DMS53 treated with DMSO at 0.1 percent for 48 hours (cell line): ENCODE measurements at regions not wholly inside any gene's neighbourhood (a gene's known extent, or its start where the extent isn't known, plus 50 kb on each side); places are given as distances from the start of the nearest gene placed in this dataset.

Experiments used
- DNase-seq: peaks from one replicate; lab custom pipeline; 2025; ENCODE audit not compliant: unreplicated experiment; lab: John Stamatoyannopoulos, UW

DNA sequence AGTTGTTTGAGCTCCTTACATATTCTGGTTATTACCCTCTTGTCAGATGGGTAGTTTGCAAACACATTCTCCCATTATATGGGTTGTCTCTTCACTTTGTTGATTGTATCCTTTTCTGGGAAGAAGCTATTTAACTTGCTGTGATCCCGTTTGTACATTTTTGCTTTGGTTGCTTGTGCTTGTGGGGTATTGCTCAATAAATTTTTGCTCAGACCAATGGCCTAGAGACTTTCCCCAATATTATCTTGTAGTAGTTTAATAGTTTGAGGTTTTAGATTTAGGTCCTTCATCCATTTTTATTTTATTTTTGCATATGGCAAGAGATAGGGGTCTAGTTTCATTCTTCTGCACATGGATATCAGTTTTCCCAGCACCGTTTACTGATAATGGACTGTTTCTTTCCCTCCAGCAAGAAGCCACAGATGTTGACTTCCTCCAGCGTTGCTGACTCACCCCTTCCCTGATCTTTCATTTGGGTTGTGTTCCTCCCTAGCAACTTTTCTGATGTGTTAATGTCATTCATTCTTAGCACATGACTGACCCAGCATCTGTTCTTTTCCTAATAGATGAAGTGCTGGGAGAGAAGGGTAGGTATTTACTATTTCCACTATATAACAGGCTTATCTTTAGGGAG, 166.7 kb upstream of the SGO1 start:
- no peak for DNase-seq

GRCh38 chr3:20350449-20350848, 164.4 kb upstream of the SGO1 start:
- DNase-seq, result no peak

GRCh38 chr3:20346916-20347315, 160.9 kb upstream of the SGO1 start:
- no peak for DNase-seq

DNA sequence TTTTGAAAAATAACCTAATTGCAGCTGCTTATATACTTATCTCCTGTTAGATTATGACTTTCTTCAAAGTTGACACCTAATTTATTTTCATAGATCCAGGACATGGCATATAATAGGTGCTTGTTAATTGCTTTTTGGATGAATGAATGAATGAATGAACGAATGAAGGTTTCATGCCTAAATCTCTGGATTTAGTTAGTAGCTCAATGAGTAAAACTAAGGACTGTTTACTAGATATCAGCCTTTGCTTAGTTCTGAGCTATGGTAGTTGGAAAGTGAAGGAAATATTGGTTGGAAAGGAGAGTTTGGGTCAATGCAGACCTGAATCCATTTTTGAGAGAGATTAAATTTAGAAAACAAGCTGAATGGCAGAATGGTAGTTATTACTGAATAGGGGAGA, 160.4 kb upstream of the SGO1 start:
- DNase-seq, result no peak

DNA sequence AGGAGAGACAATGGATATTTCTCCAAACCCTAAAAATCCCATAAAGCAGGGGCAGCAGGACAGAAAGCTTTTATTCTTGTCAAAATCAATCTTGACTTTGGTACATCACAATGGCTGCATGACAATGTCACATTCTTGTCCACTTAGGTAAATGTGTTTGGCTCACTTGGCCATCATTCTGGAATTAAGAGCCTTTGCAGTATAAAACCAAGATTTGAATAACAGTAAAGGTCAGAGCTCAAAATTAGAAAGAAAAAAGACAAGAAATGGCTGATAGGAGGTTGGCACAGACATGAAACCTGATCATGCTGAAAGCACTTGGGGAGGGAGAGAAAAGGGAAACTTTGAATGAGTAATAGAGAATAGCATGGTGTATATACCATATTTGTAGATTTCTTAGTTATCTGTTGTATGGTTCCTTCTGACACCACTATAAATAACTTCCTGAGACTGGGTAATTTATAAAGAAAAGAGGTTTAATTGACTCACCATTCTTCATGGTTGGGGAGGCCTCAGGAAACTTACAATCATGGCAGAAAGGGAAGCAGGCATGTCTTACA, 158.5 kb upstream of the SGO1 start:
- no peak for DNase-seq

DNA sequence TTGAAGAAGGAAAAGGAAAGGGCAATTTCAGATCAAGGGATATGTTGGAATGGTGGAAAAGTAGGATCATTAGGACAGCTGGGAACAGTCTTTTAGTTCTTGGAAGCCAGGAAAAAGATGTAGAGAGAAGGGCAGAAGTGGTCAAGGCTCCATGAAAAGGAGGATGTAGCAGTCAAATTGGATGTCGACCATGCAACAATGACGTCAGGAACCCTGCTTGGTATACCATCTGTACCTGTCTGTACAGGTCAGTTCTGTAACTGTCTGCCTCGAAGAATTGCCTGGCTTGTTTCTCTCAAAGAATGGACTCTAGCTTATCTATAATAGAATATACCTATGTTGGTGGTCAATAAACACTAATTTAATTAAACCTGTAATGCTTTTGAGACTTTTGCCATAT, 157.8 kb upstream of the SGO1 start:
- no peak for DNase-seq

DNA sequence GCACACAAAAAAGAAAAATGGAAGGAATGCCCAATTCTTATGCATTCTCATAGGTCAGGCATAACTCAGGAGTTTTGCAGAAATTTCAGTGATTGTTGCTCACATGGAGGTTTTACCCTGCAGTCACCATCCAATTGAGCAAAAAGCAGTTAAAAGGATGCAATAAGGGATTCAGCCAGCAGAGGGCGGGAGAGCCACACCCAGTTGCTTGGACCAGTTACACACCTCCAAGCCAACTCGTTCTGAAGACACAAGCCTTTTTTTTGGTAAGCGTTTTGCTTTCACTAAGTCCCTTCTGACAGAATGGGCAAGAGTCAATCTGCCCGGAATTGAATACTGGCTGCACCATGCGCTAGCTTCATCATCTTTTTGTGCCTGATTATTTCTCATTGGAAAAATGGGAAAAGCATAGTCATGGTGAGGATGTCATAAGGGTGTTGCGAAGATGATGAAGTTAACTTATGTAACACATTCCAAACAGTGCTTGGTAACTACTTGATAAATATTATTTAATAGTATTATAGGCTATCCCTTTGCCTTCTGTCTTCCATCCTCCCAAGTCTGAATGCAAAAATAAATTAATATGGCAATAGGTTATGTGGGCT, 154.4 kb upstream of the SGO1 start:
- DNase-seq, result no peak

- no peak for DNase-seq
Observed at GRCh38 chr3:20336572-20336971, 150.6 kb upstream of the SGO1 start.

DNA sequence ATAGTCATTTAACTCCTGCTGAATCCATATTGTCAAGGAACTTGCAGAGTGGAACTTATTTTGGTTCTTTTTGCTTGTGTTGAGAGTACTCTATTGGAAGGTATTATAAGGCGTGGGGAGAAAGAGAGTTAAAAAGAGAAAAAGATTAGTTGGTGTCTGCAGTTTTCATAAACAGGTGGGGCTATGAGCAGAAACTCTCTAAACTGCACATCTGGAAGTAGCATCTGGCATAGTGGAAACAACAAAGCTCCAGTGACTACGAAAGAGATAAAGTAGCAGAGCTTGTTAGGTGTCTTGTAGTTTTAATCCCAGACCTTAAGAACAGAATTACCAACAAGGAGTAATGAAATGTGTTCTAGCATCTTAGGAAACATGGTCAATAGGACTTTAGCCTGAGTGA, 148.8 kb upstream of the SGO1 start:
- DNase-seq, result no peak

GRCh38 chr3:20327889-20328288, 141.9 kb upstream of the SGO1 start:
- no peak for DNase-seq

DNA sequence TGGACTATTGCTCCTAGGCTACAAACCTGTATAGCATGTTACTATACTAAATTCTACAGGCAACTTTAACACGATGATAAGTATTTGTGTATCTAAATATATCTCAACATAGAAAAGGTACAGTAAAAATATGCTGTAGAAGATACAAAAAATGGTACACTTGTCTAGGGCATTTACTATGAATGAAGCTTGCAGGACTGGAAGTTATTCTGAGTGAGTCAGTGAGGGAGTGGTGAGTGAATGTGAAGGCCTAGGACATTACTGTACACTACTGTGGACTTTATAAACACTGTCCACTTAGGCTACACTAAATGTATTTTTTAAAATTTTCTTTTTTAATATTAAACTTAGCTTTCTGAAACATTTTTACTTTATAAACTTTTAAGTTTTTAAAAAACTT, 140.5 kb upstream of the SGO1 start:
- DNase-seq, result no peak

DNA sequence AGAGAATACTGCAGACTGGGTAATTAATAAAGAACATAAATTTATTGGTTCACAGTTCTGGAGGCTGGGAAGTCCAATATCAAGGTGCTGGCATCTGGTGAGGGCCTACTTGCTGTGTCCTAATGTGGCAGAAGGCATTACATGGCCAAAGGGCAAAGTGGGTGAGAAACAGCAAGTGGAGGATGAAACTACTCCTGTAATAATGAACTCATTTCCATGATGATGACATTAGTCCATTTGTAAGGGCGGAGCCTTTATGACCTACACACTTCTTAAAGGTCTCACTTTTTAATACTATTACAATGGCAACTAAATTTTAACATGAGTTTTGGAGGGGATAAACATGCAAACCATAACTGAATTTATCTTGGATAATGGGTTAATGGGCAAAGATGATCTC, 139.6 kb upstream of the SGO1 start:
- no peak for DNase-seq

DNA sequence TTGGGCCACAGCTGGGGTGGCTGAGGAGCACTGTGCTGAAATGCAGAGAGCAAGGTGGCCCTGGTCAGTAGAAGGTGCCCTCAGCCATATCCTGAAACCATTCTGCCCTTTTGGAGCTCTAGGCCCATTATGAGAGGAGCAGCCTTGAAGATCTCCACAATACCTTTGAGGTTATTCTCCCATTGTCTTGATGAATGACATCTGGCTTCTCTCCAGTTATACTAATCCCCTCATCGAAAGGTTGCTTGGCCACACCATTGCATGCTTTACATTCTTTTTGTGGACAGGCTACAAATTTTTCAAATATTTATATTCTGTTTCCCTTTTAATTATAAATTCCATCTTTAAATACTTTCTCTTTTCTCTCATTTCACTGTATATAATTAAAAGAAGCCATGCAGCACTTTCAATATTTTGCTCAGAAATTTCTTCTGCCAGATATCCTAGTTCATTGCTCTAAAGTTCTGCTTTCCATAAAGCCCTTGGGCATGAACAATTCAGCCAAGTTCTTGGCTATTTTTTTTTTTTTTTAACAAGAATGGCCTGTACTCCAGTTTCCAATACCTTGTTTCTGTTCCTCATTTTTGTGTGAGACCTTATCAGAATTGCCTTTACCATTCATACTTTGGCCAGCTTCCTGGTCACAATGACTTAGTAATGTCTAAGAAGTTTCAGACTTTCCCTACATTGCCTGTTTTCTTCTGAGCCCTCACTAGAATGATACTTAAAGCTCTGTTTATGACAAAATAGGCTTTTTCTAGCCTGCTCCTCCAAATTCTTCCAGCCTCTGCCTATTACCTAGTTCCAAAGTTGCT, 138.9 kb upstream of the SGO1 start:
- no peak for DNase-seq

DNA sequence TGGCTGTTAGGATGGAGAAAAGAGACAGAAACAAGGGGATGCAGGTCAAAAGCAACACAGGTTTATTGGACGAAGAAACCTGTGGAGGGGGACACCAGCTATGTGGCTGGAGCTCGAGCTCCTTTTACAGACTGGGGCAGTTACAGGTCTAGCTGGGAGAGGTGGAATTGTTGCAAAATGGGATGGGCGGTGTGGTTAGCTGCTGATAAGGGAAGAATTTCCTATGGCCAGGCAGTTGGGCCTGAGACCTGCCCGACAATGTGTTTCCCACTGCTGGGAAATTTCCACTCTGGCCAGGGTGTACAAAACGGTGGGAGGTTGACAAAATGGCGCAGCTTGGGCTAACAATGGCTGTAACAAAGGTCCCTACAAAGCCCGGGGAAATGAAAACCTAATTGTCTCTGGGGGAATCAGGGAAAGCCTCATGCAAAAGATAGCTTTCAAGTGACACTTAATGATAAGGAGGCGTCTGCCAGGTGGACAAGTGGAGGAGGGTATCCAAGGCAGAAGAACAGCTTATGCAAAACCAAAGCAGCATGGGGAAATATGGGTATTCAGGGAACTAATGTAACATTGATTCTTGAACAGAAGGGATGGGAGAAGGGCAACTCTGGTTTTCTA, 137.4 kb upstream of the SGO1 start:
- DNase-seq, result no peak

DNA sequence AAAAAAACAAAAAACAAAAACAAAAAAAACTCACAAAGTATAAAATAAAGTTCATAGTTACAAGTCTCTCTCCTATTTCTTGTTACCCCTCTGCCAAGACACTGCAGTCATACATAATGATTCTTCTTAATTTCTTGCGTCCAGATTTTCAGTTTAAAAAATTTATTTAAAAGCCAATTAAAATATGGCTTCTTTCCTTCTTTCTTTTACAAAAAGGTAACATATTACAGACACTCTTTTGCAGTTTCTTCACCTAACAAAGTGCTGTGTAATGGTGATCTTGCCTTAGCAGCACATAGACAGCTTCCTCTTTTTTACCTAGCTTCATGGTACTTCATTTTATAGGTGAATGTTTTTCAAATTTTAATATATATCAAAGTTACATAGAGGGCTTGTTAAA, 136.1 kb upstream of the SGO1 start:
- DNase-seq, result no peak

GRCh38 chr3:20321391-20322047, 135.5 kb upstream of the SGO1 start:
- no peak for DNase-seq

- peak; percentile 3 for DNase-seq
Observed at GRCh38 chr3:20320489-20320888, 134.5 kb upstream of the SGO1 start.

GRCh38 chr3:20319551-20319950, 133.5 kb upstream of the SGO1 start:
- DNase-seq, result no peak

- no peak for DNase-seq
Observed at GRCh38 chr3:20317616-20318015, 131.6 kb upstream of the SGO1 start.

GRCh38 chr3:20316238-20316637, 130.2 kb upstream of the SGO1 start:
- DNase-seq, result no peak

- DNase-seq, result no peak
Observed at GRCh38 chr3:20310629-20311028, 124.6 kb upstream of the SGO1 start.
